ENCODE measurements at regions not wholly inside any gene's neighbourhood (a gene's known extent, or its start where the extent isn't known, plus 50 kb on each side); places are given as distances from the start of the nearest gene placed in this dataset.

- TF ChIP-seq, protein P1, sequence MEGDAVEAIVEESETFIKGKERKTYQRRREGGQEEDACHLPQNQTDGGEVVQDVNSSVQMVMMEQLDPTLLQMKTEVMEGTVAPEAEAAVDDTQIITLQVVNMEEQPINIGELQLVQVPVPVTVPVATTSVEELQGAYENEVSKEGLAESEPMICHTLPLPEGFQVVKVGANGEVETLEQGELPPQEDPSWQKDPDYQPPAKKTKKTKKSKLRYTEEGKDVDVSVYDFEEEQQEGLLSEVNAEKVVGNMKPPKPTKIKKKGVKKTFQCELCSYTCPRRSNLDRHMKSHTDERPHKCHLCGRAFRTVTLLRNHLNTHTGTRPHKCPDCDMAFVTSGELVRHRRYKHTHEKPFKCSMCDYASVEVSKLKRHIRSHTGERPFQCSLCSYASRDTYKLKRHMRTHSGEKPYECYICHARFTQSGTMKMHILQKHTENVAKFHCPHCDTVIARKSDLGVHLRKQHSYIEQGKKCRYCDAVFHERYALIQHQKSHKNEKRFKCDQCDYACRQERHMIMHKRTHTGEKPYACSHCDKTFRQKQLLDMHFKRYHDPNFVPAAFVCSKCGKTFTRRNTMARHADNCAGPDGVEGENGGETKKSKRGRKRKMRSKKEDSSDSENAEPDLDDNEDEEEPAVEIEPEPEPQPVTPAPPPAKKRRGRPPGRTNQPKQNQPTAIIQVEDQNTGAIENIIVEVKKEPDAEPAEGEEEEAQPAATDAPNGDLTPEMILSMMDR (conservative IDR thresholded peaks at IDR 0.05), result no peak
- TF ChIP-seq ZFX (IDR thresholded peaks at IDR 0.05), result no peak
Observed at GRCh38 chr5:68529581-68529980, 314.0 kb downstream of the PIK3R1 start.
